ENCODE measurements at regions not wholly inside any gene's neighbourhood (a gene's known extent, or its start where the extent isn't known, plus 50 kb on each side); places are given as distances from the start of the nearest gene placed in this dataset.

DNA sequence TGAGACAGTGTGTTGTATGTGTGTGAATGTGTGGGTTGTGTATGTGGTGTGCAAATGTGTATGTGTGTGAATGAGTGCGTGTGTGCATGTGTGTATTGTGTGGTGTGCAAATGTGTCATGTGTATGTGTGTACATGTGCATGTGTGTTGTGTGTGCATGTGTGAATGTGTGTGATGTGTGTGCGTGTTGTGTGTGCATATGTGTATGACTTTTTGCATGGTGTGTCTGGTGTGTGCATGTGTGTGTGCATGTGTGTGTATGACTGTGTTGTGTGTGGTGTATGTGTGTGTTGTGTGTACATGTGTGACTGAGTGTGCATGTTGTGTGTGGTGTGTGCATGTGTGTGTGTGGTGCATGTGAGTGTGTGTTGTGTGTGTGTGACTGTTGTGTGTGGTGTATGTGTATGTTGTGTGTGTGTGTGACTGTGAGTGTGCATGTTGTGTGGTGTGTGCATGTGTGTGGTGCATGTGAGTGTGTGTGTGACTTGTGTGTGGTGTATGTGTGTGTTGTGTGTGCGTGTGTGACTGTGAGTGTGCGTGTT is 268.3 kb downstream of the DCDC2C start:
- TF ChIP-seq POLR2A (IDR thresholded peaks at IDR 0.05; ENCODE audit: low read length) (no peak), GATA1 (IDR thresholded peaks at IDR 0.05; ENCODE audit: low read depth, low read length) (no peak)
